NCI-H82 treated with DMSO at 0.1 percent for 48 hours (cell line): ENCODE measurements at regions not wholly inside any gene's neighbourhood (a gene's known extent, or its start where the extent isn't known, plus 50 kb on each side); places are given as distances from the start of the nearest gene placed in this dataset.

Source experiments
- DNase-seq: peaks from one replicate; lab custom pipeline; 2025; ENCODE audit not compliant: unreplicated experiment; lab: John Stamatoyannopoulos, UW

DNA sequence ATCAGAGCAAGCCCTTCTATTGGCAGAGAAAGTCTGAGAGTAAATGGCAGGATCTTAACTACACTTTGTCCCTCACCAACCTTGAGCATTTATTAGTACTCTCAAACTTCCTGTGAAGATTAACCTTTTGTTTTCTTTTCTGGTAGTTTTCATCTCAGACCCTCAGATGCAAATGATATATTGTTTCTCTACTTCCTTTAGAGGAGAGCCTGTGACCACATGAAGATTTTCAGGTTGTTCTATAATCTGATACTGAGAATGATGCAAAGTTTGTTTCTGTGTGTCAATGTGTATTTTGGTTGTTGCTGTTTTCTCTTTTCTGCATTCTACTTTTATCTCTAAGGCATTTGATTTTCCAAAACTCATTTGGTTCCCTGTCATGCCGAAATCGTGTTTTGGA, 165.8 kb upstream of the CYSLTR1 start:
- DNase-seq, result no peak

DNA sequence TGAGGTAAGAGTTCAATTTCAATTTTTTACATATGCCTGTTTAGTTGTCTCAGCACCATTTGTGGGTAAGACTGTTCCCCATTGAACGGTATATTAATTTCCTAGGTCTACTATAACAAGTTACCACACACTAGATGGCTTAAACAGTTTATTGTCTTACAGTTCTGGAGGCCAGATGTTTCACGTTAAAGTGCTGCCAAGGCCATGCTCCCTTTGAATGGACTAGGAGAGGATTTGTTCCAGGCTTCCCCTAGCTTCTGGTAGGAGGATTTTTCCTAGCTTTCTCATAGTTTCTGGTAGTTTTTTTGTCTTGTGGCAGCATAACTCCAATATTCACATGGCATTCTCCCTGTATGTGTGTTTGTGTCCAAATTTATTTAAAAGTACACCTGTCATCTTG, 149.3 kb upstream of the CYSLTR1 start:
- DNase-seq, result no peak

DNA sequence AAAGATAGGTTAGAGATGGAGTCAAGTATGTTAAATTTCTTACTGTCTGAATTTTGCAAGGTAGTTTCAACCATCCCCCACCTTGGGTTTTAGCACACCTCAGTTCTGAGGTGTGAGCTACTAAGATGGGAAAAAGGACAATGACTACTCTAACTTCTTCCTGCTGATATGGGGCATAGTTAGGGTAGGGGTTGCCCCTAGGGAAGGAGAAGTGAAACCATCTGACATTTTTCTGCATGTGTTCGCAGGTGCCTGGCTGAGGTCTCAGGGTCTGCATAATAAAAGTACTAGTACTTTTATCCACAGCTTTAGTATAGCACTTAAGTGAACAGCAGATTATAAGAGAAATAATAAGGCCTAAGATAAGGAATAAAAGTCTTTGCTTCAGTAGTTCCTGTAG, 129.5 kb upstream of the CYSLTR1 start:
- DNase-seq, result no peak

DNA sequence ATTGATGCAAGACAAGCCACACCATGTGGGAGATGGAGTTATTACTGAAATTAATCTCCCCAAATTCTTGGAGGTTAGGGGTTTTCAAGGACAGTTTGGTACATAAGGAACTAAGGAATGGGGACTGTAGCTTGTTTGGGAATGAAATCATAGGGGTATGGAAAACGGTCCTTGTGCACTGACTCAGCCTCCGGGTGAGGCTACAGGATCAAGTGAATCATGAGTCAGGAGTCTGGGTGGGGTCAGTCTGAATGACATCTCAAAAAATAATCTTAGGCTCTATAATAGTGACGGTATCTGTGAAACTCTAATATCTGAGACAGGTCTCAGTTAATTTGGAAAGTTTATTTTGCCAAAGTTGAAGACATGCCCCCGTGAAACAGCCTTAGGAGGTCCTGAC, 128.5 kb upstream of the CYSLTR1 start:
- DNase-seq, result no peak

DNA sequence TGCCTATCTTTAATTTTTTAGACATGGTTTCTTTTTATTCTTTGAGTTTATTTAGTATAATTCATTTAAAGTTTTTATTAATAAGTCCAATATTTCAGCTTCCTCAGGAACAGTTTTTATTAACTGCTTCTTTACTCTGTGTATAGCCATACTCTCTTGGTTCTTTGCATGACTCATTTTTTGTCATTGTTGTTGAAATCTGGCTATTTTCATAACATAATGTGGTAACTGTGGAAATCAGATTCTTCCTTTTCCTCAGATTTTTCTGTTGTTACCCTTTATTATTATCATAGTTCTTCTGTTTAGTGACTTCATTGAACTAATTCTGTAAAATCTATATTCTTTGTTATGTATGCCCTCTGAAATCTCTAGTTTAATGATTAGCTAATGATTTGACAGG, 124.9 kb upstream of the CYSLTR1 start:
- DNase-seq, result no peak

DNA sequence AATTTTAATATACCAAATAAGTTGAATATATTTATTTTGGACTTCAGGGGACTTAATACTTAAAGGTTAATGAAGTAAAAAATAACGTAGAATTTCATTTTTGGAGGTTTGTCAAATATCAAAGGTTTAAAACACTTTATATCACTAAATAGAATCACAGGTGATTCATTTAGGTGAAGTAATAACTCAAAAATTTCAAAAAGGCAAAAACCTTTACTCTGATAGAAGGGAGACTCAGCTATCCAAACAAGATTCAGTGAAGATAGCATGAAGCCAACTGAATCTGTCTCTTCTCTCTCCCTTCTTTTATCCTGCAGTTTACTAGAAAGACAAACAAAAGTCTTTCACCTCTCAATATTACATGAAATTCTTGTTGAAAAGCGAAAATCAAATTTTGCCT, 110.2 kb upstream of the CYSLTR1 start:
- no peak for DNase-seq

DNA sequence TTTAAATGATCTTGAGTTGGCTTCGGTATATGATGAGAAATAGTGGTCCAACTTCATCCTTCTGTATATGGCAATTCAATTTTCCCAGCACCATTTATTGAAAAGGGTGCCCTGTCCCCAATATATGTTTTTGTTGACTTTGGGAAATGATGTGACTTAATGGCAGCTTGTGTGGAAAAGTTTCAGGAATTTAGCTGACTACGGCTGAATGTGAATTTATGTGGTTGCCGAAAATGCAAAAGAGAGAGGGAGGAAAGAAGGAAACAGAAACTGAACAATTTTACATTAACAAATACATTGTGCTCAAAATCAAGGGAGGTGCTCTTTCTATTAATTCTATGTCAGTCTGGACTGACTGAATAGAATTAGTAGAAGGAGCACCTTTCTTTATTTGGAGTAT, 101.8 kb upstream of the CYSLTR1 start:
- no peak for DNase-seq

DNA sequence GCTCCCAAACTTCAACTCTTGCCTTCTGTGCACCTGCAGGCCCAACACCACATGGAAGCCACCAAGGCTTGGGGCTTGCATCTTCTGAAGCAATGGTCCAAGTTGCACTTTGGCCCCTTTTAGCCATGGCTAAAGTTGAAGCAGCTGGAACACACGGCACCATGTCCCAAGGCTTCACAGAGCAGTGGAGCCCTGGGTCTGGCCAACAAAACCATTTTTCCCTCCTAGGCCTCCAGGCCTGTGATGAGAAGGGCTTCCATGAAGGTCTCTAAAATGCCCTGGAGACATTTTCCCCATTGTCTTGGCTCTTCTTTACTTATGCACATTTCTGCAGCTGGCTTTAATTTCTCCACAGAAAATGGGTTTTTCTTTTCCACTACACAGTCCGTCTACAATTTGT, 61.3 kb upstream of the CYSLTR1 start:
- no peak for DNase-seq

DNA sequence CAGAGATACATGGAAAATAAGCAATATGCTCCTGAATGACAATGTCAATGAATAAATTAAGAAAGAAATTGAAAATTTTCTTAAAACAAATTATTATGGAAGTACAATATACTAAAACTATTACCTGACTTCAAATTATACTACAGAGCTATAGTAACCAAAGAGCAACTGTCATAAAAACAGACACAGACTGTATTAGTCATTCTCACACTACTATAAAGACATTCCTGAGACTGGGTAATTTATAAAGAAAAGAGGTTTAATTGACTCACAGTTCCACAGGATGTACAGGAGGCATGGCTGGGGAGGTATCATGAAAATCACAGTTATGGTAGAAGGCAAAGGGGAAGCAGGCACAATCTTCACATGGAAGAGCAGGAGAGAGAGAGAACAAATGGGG, 60.0 kb upstream of the CYSLTR1 start:
- DNase-seq, result no peak

DNA sequence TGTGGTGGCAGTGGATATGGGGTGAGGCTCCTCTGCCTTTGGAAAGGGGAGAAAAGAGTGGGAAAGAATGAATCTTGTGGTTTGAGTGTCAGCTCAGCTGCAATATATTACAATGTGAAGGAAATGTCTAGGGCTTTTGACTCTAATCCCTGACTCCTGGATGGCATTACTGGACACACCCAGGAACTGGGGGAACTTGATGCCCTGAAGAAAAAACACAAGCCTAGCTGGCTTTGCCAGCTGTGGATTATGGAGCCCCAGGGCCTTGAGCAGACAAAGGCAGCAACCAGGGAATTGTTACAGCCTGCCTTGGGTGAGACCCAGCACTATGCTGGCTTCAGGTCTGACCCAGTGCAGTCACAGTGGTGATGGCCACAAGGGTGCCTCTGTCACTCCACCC, 57.1 kb upstream of the CYSLTR1 start:
- DNase-seq, result no peak

DNA sequence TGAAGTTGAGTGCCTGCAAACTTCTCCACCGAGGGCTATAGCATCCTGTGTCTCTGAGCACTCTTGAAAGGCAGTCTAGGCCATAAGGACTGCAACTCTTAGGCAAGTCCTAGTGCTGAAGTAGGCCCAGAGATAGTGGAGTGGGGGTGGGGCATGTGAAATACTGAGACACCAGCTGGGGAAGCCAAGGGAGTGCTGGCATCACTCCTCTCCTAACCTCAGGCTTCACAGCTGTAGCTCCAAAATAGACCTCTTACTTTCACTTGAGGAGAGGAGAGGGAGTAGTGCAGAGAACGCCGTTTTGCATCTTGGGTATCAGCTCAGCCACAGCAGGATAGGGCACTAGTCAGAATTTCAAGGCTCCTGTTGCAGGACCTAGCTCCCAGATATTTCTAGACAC, 56.2 kb upstream of the CYSLTR1 start:
- DNase-seq, result no peak

DNA sequence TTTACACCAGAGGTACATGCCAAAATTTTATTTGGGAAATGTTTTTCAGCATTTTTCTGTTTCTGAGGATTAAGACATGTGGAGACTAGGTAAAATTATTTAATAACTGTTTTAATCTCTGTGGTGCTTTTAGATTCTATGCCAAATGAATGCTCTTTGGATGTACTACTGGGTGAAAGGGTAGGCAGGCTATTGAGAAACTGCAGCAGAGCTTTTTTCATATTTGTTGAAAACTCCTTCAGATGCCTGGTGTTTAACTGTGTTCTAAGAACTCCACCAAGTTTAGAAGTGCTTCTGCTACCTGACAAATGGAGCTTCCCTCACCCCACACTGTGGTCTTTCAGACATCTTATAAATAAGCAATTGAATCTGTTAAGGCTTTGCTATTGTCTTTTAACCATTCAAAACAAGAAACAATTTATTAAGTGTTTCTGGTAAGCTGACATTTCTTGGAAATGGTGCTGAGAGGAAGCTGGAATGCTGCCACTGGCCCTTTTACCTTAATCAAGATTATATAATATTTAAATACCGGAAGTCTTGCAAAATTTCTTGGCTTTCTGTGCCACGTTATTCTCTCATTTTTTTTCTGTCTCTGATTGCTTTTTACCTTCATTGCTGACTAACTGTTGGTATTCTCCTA, 51.2 kb upstream of the CYSLTR1 start:
- no peak for DNase-seq
